KMS-11 (cell line): ENCODE measurements at regions not wholly inside any gene's neighbourhood (a gene's known extent, or its start where the extent isn't known, plus 50 kb on each side); places are given as distances from the start of the nearest gene placed in this dataset.

Experiments
- H2AFZ ChIP-seq: fragments of 200-600 bp; sonication (generic); 2 replicates; pipeline ENCODE4 v1.6.1; 2016; ENCODE audit warnings: antibody characterized with exemption, mixed run types, low read depth
- H3K27ac ChIP-seq: fragments of 200-600 bp; sonication (generic); 2 replicates; pipeline ENCODE4 v1.6.1; 2016; ENCODE audit warnings: mild to moderate bottlenecking, mixed run types
- H3K27me3 ChIP-seq: fragments of 200-600 bp; sonication (generic); 2 replicates; pipeline ENCODE4 v1.6.1; 2017; ENCODE audit warnings: mild to moderate bottlenecking, low read depth, mixed run types, moderate library complexity; ENCODE audit not compliant: insufficient read depth
- H3K36me3 ChIP-seq: fragments of 200-600 bp; sonication (generic); 2 replicates; pipeline ENCODE4 v1.6.1; 2017; ENCODE audit warnings: mild to moderate bottlenecking, mixed run types; ENCODE audit not compliant: insufficient read depth
- H3K4me1 ChIP-seq: fragments of 200-600 bp; sonication (generic); 2 replicates; pipeline ENCODE4 v1.6.1; 2016; ENCODE audit warnings: mild to moderate bottlenecking, low read depth, mixed run types; ENCODE audit not compliant: poor library complexity, severe bottlenecking
- H3K4me2 ChIP-seq: fragments of 200-600 bp; sonication (generic); 2 replicates; pipeline ENCODE4 v1.7.0; 2016; ENCODE audit warnings: mild to moderate bottlenecking, mixed run types
- H3K4me3 ChIP-seq: fragments of 200-600 bp; sonication (generic); IDR thresholded peaks from 2 replicates; pipeline ENCODE4 v1.6.1; 2017; ENCODE audit warnings: low read depth, low read length, mixed read lengths; ENCODE audit not compliant: insufficient read depth
- H3K79me2 ChIP-seq: fragments of 200-600 bp; sonication (generic); 2 replicates; pipeline ENCODE4 v1.6.1; 2016; ENCODE audit warnings: low read depth, mixed run types; ENCODE audit not compliant: insufficient read depth
- H3K9ac ChIP-seq: fragments of 200-600 bp; sonication (generic); 2 replicates; pipeline ENCODE4 v1.6.1; 2016; ENCODE audit warnings: mild to moderate bottlenecking, mixed run types
- H4K20me1 ChIP-seq: fragments of 200-600 bp; sonication (generic); 2 replicates; pipeline ENCODE4 v1.6.1; 2016; ENCODE audit warnings: mild to moderate bottlenecking, mixed run types; ENCODE audit not compliant: insufficient read depth
- TF ChIP-seq, protein P1 (sequence below): fragments of 200-600 bp; sonication (generic); conservative IDR thresholded peaks from 2 replicates; pipeline ENCODE4 v1.6.1; 2017; ENCODE audit warnings: low read depth, mild to moderate bottlenecking, antibody characterized with exemption, low read length, moderate library complexity, mixed read lengths

DNA sequence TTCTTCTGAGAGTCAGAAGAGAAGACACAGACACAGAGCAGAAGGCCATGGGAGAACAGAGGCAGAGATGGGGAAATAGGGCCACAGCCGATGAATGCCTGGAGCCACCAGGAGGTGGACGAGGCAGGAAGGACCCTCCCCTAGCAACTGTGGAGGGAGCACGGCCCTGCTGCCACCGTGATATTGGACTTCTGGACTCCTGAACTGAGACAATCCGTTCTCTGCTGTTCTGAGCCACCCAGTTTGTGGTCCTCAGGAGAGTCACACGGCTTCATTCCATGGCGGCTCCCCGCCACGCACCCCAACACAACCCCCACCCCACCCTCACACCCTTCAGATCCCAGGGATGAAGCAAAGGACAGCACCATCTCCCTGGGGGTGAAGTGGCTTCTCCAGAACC is 338.1 kb downstream of the CTTN start:
- Histone ChIP-seq H3K27me3 (no peaks in the 10 kb centered on the region), H3K36me3 (no peaks in the 10 kb centered on the region), H3K9ac (no peak overlapping the region), H2AFZ (no peak overlapping the region), H4K20me1 (no peaks in the 10 kb centered on the region), H3K4me1 (no peaks in the 10 kb centered on the region), H3K79me2 (no peaks in the 10 kb centered on the region), H3K27ac (no peak overlapping the region), H3K4me3 (no peak overlapping the region), H3K4me2 (no peak overlapping the region)
- TF ChIP-seq, protein P1, sequence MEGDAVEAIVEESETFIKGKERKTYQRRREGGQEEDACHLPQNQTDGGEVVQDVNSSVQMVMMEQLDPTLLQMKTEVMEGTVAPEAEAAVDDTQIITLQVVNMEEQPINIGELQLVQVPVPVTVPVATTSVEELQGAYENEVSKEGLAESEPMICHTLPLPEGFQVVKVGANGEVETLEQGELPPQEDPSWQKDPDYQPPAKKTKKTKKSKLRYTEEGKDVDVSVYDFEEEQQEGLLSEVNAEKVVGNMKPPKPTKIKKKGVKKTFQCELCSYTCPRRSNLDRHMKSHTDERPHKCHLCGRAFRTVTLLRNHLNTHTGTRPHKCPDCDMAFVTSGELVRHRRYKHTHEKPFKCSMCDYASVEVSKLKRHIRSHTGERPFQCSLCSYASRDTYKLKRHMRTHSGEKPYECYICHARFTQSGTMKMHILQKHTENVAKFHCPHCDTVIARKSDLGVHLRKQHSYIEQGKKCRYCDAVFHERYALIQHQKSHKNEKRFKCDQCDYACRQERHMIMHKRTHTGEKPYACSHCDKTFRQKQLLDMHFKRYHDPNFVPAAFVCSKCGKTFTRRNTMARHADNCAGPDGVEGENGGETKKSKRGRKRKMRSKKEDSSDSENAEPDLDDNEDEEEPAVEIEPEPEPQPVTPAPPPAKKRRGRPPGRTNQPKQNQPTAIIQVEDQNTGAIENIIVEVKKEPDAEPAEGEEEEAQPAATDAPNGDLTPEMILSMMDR = no peak

GRCh38 chr11:70736937-70737640 is 338.8 kb downstream of the CTTN start:
- H3K4me2 ChIP-seq = no peak overlapping the region
- no peak overlapping the region for H3K27ac ChIP-seq
- H3K79me2 ChIP-seq = no peaks in the 10 kb centered on the region
- H3K36me3 ChIP-seq = no peaks in the 10 kb centered on the region
- TF ChIP-seq, protein P1 = no peak
- no peaks in the 10 kb centered on the region for H4K20me1 ChIP-seq
- H2AFZ ChIP-seq = no peak overlapping the region
- no peaks in the 10 kb centered on the region for H3K4me1 ChIP-seq
- no peaks in the 10 kb centered on the region for H3K27me3 ChIP-seq
- H3K4me3 ChIP-seq = no peak overlapping the region
- H3K9ac ChIP-seq = no peak overlapping the region

- Histone ChIP-seq H3K36me3 (no peaks in the 10 kb centered on the region), H3K9ac (no peak overlapping the region), H3K4me1 (no peaks in the 10 kb centered on the region), H3K79me2 (no peaks in the 10 kb centered on the region), H2AFZ (no peak overlapping the region), H3K4me3 (no peak overlapping the region), H3K27me3 (no peaks in the 10 kb centered on the region), H3K4me2 (no peak overlapping the region), H3K27ac (no peak overlapping the region), H4K20me1 (no peaks in the 10 kb centered on the region)
- TF ChIP-seq, protein P1 = no peak
Observed at GRCh38 chr11:70737816-70738630, 339.7 kb downstream of the CTTN start.

DNA sequence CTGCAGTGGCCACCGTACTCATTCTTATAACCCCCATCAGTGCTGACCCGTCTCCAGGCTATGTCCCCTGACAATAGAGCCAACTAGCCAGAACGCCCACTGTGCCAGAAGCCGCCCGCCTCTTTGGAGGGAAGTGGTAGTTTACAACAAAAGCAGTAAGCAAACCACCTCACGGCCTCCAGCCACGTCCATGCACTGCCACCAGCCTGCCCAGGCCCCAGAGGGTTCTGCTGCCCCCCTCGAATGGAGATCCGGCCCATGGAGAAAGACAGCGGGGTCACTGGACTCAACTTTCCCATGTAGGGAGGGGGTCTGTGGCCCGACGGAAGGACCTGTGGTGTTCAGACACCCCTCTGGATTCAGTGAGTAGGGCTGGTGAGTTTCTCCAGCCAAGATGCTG is 340.3 kb downstream of the CTTN start:
- Histone ChIP-seq H4K20me1 (no peaks in the 10 kb centered on the region), H3K36me3 (no peaks in the 10 kb centered on the region), H2AFZ (no peak overlapping the region), H3K9ac (no peak overlapping the region), H3K79me2 (no peaks in the 10 kb centered on the region), H3K4me2 (no peak overlapping the region), H3K4me3 (no peak overlapping the region), H3K27me3 (no peaks in the 10 kb centered on the region), H3K4me1 (no peaks in the 10 kb centered on the region), H3K27ac (no peak overlapping the region)
- TF ChIP-seq, protein P1 = no peak
